ENCODE measurements at regions not wholly inside any gene's neighbourhood (a gene's known extent, or its start where the extent isn't known, plus 50 kb on each side); places are given as distances from the start of the nearest gene placed in this dataset.

DNA sequence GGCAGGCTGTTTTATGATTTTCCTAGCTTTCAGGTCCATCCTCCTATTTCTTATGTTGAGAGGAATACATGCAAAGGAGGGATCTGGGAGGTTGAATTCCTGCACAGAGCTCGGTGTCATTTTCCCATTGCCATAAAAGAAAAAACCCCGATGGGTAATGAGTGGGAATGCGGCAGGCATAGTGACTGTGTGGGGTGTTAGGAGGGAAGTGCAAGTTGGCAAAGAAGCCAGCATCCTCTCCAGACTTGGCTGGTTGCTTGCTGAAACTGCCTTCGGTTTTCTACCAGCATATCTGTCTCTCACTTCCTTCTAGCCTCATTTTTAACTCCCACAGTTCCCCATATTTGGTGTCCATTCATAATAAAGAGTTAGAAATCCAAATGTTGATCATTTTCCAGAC, 1046.1 kb downstream of the SLC6A15 start:
- DNase-seq = no peak
- TF ChIP-seq, protein P1, sequence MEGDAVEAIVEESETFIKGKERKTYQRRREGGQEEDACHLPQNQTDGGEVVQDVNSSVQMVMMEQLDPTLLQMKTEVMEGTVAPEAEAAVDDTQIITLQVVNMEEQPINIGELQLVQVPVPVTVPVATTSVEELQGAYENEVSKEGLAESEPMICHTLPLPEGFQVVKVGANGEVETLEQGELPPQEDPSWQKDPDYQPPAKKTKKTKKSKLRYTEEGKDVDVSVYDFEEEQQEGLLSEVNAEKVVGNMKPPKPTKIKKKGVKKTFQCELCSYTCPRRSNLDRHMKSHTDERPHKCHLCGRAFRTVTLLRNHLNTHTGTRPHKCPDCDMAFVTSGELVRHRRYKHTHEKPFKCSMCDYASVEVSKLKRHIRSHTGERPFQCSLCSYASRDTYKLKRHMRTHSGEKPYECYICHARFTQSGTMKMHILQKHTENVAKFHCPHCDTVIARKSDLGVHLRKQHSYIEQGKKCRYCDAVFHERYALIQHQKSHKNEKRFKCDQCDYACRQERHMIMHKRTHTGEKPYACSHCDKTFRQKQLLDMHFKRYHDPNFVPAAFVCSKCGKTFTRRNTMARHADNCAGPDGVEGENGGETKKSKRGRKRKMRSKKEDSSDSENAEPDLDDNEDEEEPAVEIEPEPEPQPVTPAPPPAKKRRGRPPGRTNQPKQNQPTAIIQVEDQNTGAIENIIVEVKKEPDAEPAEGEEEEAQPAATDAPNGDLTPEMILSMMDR (IDR thresholded peaks at IDR 0.05; ENCODE audit: low read depth, low read length) = no peak
- Histone ChIP-seq H3K27me3 (ENCODE audit: insufficient read depth, low read depth, severe bottlenecking) (no peaks in the 10 kb centered on the region), H3K36me3 (no peaks in the 10 kb centered on the region), H3K4me3 (ENCODE audit: low read depth, low read length) (no peak overlapping the region), H3K27ac (no peak overlapping the region), H3K9me3 (ENCODE audit: severe bottlenecking) (no peaks in the 10 kb centered on the region)

GRCh38 chr12:83865431-83865830, 1047.2 kb downstream of the SLC6A15 start:
- H3K27ac ChIP-seq = no peak overlapping the region
- H3K9me3 ChIP-seq (ENCODE audit: severe bottlenecking) = no peaks in the 10 kb centered on the region
- no peak for DNase-seq
- TF ChIP-seq, protein P1 (IDR thresholded peaks at IDR 0.05; ENCODE audit: low read depth, low read length) = no peak
- H3K36me3 ChIP-seq = no peaks in the 10 kb centered on the region
- H3K27me3 ChIP-seq (ENCODE audit: insufficient read depth, low read depth, severe bottlenecking) = no peaks in the 10 kb centered on the region
- H3K4me3 ChIP-seq (ENCODE audit: low read depth, low read length) = no peak overlapping the region

GRCh38 chr12:83864054-83864453, 1048.5 kb downstream of the SLC6A15 start:
- DNase-seq = no peak
- TF ChIP-seq, protein P1 (IDR thresholded peaks at IDR 0.05; ENCODE audit: low read depth, low read length) = no peak
- H3K9me3 ChIP-seq (ENCODE audit: severe bottlenecking) = no peaks in the 10 kb centered on the region
- H3K36me3 ChIP-seq = no peaks in the 10 kb centered on the region
- no peaks in the 10 kb centered on the region for H3K27me3 ChIP-seq (ENCODE audit: insufficient read depth, low read depth, severe bottlenecking)
- H3K4me3 ChIP-seq (ENCODE audit: low read depth, low read length) = no peak overlapping the region
- H3K27ac ChIP-seq = no peak overlapping the region

GRCh38 chr12:83859021-83859420, 1053.6 kb downstream of the SLC6A15 start:
- Histone ChIP-seq H3K27me3 (ENCODE audit: insufficient read depth, low read depth, severe bottlenecking) (no peaks in the 10 kb centered on the region), H3K36me3 (no peaks in the 10 kb centered on the region), H3K9me3 (ENCODE audit: severe bottlenecking) (no peaks in the 10 kb centered on the region), H3K27ac (no peak overlapping the region), H3K4me3 (ENCODE audit: low read depth, low read length) (no peak overlapping the region)
- TF ChIP-seq, protein P1 (IDR thresholded peaks at IDR 0.05; ENCODE audit: low read depth, low read length) = no peak
- no peak for DNase-seq

GRCh38 chr12:83856803-83857202, 1055.8 kb downstream of the SLC6A15 start:
- no peak overlapping the region for H3K27ac ChIP-seq
- no peak overlapping the region for H3K4me3 ChIP-seq (ENCODE audit: low read depth, low read length)
- DNase-seq = no peak
- H3K27me3 ChIP-seq (ENCODE audit: insufficient read depth, low read depth, severe bottlenecking) = no peaks in the 10 kb centered on the region
- no peaks in the 10 kb centered on the region for H3K36me3 ChIP-seq
- no peaks in the 10 kb centered on the region for H3K9me3 ChIP-seq (ENCODE audit: severe bottlenecking)
- TF ChIP-seq, protein P1 (IDR thresholded peaks at IDR 0.05; ENCODE audit: low read depth, low read length) = no peak

DNA sequence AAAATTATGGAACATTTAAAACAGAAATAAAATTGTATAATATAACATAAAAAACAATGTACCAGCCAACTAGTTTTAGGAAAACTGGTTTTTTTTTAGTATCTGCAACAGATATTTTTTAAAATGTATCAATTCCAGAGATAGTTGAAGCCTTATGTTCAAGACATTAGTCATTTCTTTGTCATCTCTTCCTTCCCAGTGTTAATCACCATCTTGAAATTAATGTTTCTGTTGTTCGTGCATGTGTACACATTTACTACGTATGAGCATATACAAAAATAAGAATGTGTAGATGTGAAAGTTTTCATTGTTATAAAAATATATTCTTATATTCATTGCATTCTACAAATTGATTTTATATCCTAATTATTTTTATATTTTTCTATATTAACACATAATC, 1062.1 kb downstream of the SLC6A15 start:
- no peaks in the 10 kb centered on the region for H3K27me3 ChIP-seq (ENCODE audit: insufficient read depth, low read depth, severe bottlenecking)

More for the DNA sequence above, 1062.1 kb downstream of the SLC6A15 start:
- H3K36me3 ChIP-seq = no peaks in the 10 kb centered on the region
- no peak overlapping the region for H3K4me3 ChIP-seq (ENCODE audit: low read depth, low read length)
- TF ChIP-seq, protein P1 (IDR thresholded peaks at IDR 0.05; ENCODE audit: low read depth, low read length) = no peak
- no peak for DNase-seq
- H3K9me3 ChIP-seq (ENCODE audit: severe bottlenecking) = no peaks in the 10 kb centered on the region
- H3K27ac ChIP-seq = no peak overlapping the region

All from WERI-Rb-1 (cell line).